H1 (cell line): ENCODE measurements at regions not wholly inside any gene's neighbourhood (a gene's known extent, or its start where the extent isn't known, plus 50 kb on each side); places are given as distances from the start of the nearest gene placed in this dataset.
"Not testable (repeated sequence)": the region's sequence is repeated elsewhere in the genome, so short reads cannot be mapped to it uniquely, and the experiment has no call there.

Experiments
- CTCF ChIA-PET: fragments of 300-600 bp; sonication (Branson Sonifier 250); formaldehyde crosslinking; loops from one replicate; lab custom pipeline; 2021; ENCODE audit not compliant: partially characterized antibody; lab: Charles Lee
- POLR2A ChIA-PET: fragments of 300-600 bp; sonication (Branson Sonifier 250); formaldehyde crosslinking; loops from one replicate; lab custom pipeline; 2021; ENCODE audit warnings: inconsistent platforms; ENCODE audit not compliant: partially characterized antibody; lab: Charles Lee
- DNase-seq, 2 experiments: peaks; one replicate each; pipeline versions ENCODE4 v3.0.0 to v3.0.0-alpha.2; 2010 to 2022; ENCODE audit warnings: low spot score in 2 of 2, low read depth in 1 of 2, mixed read lengths in 1 of 2
- FAIRE-seq: peaks from 2 replicates; lab custom pipeline; 2011; peaks lifted over from hg19 to GRCh38; lab: Jason Lieb, UNC
- H2AFZ ChIP-seq: 2 replicates; pipeline ENCODE4 v1.8.1; 2012; ENCODE audit warnings: low read length, inconsistent platforms
- H2AK5ac ChIP-seq: 2 replicates; pipeline ENCODE4 v1.6.1; 2013; ENCODE audit warnings: low read depth, low read length
- H2BK120ac ChIP-seq: replicated peaks from 2 replicates; pipeline ENCODE3; 2013; ENCODE audit warnings: low read depth, low read length, inconsistent platforms
- H2BK12ac ChIP-seq: 2 replicates; pipeline ENCODE4 v1.6.1; 2013; ENCODE audit warnings: low read depth, low read length
- H2BK15ac ChIP-seq: 2 replicates; pipeline ENCODE4 v1.6.1; 2013; ENCODE audit warnings: low read length
- H2BK20ac ChIP-seq: 2 replicates; pipeline ENCODE4 v1.6.1; 2013; ENCODE audit warnings: low read length
- H2BK5ac ChIP-seq: 2 replicates; pipeline ENCODE4 v1.6.1; 2013; ENCODE audit warnings: low read depth, low read length
- H3K14ac ChIP-seq: 2 replicates; pipeline ENCODE4 v1.6.1; 2013; ENCODE audit warnings: inconsistent platforms; ENCODE audit not compliant: insufficient read length
- H3K18ac ChIP-seq: 2 replicates; pipeline ENCODE4 v1.6.1; 2013; ENCODE audit warnings: low read length; ENCODE audit errors: extremely low read depth
- H3K23ac ChIP-seq: 2 replicates; pipeline ENCODE4 v1.6.1; 2013; ENCODE audit warnings: inconsistent platforms; ENCODE audit not compliant: insufficient read length
- H3K23me2 ChIP-seq: 2 replicates; pipeline ENCODE4 v1.6.1; 2013; ENCODE audit warnings: low read depth, low read length
- H3K27ac ChIP-seq: 2 replicates; pipeline ENCODE4 v1.6.1; 2011; ENCODE audit warnings: low read depth, low read length, inconsistent platforms
- H3K27me3 ChIP-seq, 4 experiments: replicated peaks in 1 of 4; 1 replicate in 1 of 4; 2 replicates in 3 of 4; pipeline versions ENCODE4 v1.6.1 to v1.8.1; 2011 to 2013; ENCODE audit warnings: low read length in 3 of 4, mild to moderate bottlenecking in 3 of 4, inconsistent platforms in 2 of 4, mixed read lengths in 2 of 4, moderate library complexity in 1 of 4; ENCODE audit not compliant: control insufficient read depth in 3 of 4, insufficient read depth in 3 of 4; ENCODE audit errors: extremely low read depth in 1 of 4
- H3K36me3 ChIP-seq, 4 experiments: 2 replicates each; pipeline versions ENCODE4 v1.6.1 to v1.8.1; 2011 to 2013; ENCODE audit warnings: mild to moderate bottlenecking in 4 of 4, low read length in 3 of 4, moderate library complexity in 2 of 4, control low read depth in 1 of 4, inconsistent platforms in 1 of 4; ENCODE audit not compliant: insufficient read depth in 4 of 4, control insufficient read depth in 2 of 4
- H3K4ac ChIP-seq: replicated peaks from 2 replicates; pipeline ENCODE3; 2013; ENCODE audit warnings: low read length, low read depth, mixed read lengths, inconsistent platforms; ENCODE audit not compliant: insufficient read length
- H3K4me1 ChIP-seq, 4 experiments: replicated peaks in 1 of 4; 1 replicate in 1 of 4; 2 replicates in 3 of 4; pipeline versions ENCODE4 v1.6.1 to v1.8.1; 2011 to 2013; ENCODE audit warnings: low read length in 3 of 4, inconsistent platforms in 2 of 4, mixed read lengths in 1 of 4; ENCODE audit not compliant: insufficient read depth in 4 of 4, control insufficient read depth in 3 of 4
- H3K4me2 ChIP-seq, 2 experiments: 2 replicates each; pipeline versions ENCODE4 v1.6.1 to v1.8.1; 2011 to 2013; ENCODE audit warnings: low read depth in 2 of 2, low read length in 2 of 2, control low read depth in 1 of 2, inconsistent platforms in 1 of 2, mild to moderate bottlenecking in 1 of 2; ENCODE audit not compliant: insufficient read depth in 1 of 2
- H3K4me3 ChIP-seq, 4 experiments: fragments of 200-600, 300-600 bp in 1 of 4; sonication (generic), shearing (Covaris generic), sonication (Bioruptor Twin) in 1 of 4; 2 replicates each; pipeline versions ENCODE4 v1.5.1 to v1.8.1; 2011 to 2016; ENCODE audit warnings: low read length in 4 of 4, low read depth in 3 of 4, control low read depth in 2 of 4, inconsistent platforms in 2 of 4, mild to moderate bottlenecking in 2 of 4, mixed read lengths in 1 of 4, moderate library complexity in 1 of 4; ENCODE audit not compliant: insufficient read depth in 2 of 4; ENCODE audit errors: extremely low read depth in 1 of 4
- H3K56ac ChIP-seq: replicated peaks from 2 replicates; pipeline ENCODE3; 2013; ENCODE audit warnings: low read depth, mild to moderate bottlenecking, mixed read lengths, low read length, inconsistent platforms; ENCODE audit not compliant: insufficient read length
- H3K79me1 ChIP-seq: 2 replicates; pipeline ENCODE4 v1.6.1; 2013; ENCODE audit warnings: low read depth, low read length, control low read depth
- H3K79me2 ChIP-seq, 2 experiments: 2 replicates each; pipeline versions ENCODE4 v1.6.1 to v1.8.1; 2012 to 2013; ENCODE audit warnings: low read length in 2 of 2, mild to moderate bottlenecking in 2 of 2, inconsistent platforms in 1 of 2; ENCODE audit not compliant: insufficient read depth in 2 of 2, control insufficient read depth in 1 of 2
- H3K9ac ChIP-seq, 4 experiments: replicated peaks in 1 of 4; 1 replicate in 1 of 4; 2 replicates in 3 of 4; pipeline versions ENCODE4 v1.6.1 to v1.8.1; 2011 to 2013; ENCODE audit warnings: low read depth in 3 of 4, low read length in 3 of 4, control low read depth in 2 of 4, mild to moderate bottlenecking in 2 of 4, moderate library complexity in 2 of 4, inconsistent platforms in 1 of 4; ENCODE audit errors: extremely low read depth in 1 of 4
- H3K9me3 ChIP-seq, 2 experiments: 2 replicates each; pipeline versions ENCODE4 v1.6.1 to v1.8.1; 2012 to 2013; ENCODE audit warnings: mild to moderate bottlenecking in 2 of 2, moderate library complexity in 2 of 2, control low read depth in 1 of 2, inconsistent platforms in 1 of 2, low read depth in 1 of 2, low read length in 1 of 2, mixed read lengths in 1 of 2; ENCODE audit not compliant: insufficient read depth in 2 of 2
- H4K20me1 ChIP-seq, 2 experiments: replicated peaks in 1 of 2; 2 replicates each; pipeline versions ENCODE3 to v1.8.1; 2011 to 2013; ENCODE audit warnings: inconsistent platforms in 2 of 2, low read length in 2 of 2, mild to moderate bottlenecking in 1 of 2; ENCODE audit not compliant: insufficient read depth in 2 of 2, control insufficient read depth in 1 of 2
- H4K5ac ChIP-seq: 2 replicates; pipeline ENCODE4 v1.6.1; 2013; ENCODE audit warnings: low read length, low read depth, mixed read lengths, inconsistent platforms; ENCODE audit not compliant: insufficient read length
- H4K8ac ChIP-seq: 2 replicates; pipeline ENCODE4 v1.8.0; 2013; ENCODE audit warnings: mild to moderate bottlenecking, moderate library complexity, low read length, inconsistent platforms; ENCODE audit not compliant: insufficient read depth; ENCODE audit errors: extremely low read depth
- H4K91ac ChIP-seq: replicated peaks from 2 replicates; pipeline ENCODE3; 2013; ENCODE audit warnings: low read length, mixed read lengths, inconsistent platforms; ENCODE audit not compliant: insufficient read length
- CTCF ChIP-seq, 3 experiments: IDR thresholded peaks; 1 replicate in 2 of 3; 2 replicates in 1 of 3; pipeline versions ENCODE4 v1.5.1 to v1.6.1; 2011; ENCODE audit warnings: low read length in 3 of 3, mild to moderate bottlenecking in 3 of 3, inconsistent platforms in 2 of 3, low read depth in 1 of 3, moderate library complexity in 1 of 3; ENCODE audit not compliant: insufficient read depth in 1 of 3; ENCODE audit errors: control extremely low read depth in 1 of 3
- E2F6 ChIP-seq: IDR thresholded peaks from 2 replicates; pipeline ENCODE4 v1.6.1; 2012; ENCODE audit warnings: inconsistent platforms
- KDM4A ChIP-seq: IDR thresholded peaks from one replicate; pipeline ENCODE4 v1.7.1; 2012; ENCODE audit warnings: low read depth, mild to moderate bottlenecking, moderate library complexity, low read length, inconsistent platforms; ENCODE audit not compliant: severe bottlenecking
- WGBS, 2 experiments: shearing (Covaris generic) in 1 of 2; methylation state at CpG; one replicate each; pipeline versions ENCODE4 v1.1.6 to v1.1.7; 2013 to 2015; ENCODE audit warnings: low lambda C conversion rate in 2 of 2, mixed read lengths in 2 of 2, inconsistent platforms in 1 of 2, low coverage in 1 of 2, missing lambda C conversion rate in 1 of 2; ENCODE audit not compliant: insufficient replicate concordance in 2 of 2, insufficient coverage in 1 of 2, insufficient read length in 1 of 2; ENCODE audit errors: extremely low coverage in 1 of 2, missing lambda C conversion rate in 1 of 2; 5-methylcytosine and 5-hydroxymethylcytosine counted together

- H3K23ac ChIP-seq, H2BK12ac ChIP-seq, H2AFZ ChIP-seq, POLR2A ChIA-PET, H3K36me3 ChIP-seq, H3K9ac ChIP-seq, H2BK5ac ChIP-seq, FAIRE-seq, H3K23me2 ChIP-seq, H2BK120ac ChIP-seq, H2AK5ac ChIP-seq, H3K27ac ChIP-seq, H3K9me3 ChIP-seq, H3K56ac ChIP-seq, H3K18ac ChIP-seq, H2BK20ac ChIP-seq, H2BK15ac ChIP-seq, H3K4ac ChIP-seq, H4K5ac ChIP-seq, H3K14ac ChIP-seq, H4K20me1 ChIP-seq, H3K79me1 ChIP-seq, H4K91ac ChIP-seq, H3K79me2 ChIP-seq: not testable (repeated sequence)
- peak in 1 of 2 experiments; percentile 66 for DNase-seq
- H3K27me3 ChIP-seq, result peaks cover 0 to 16% (median 10%) of the 10 kb centered on the region in 4 experiments; a peak in 6 of 7 replicates
- TF ChIP-seq CTCF (IDR thresholded peaks at IDR 0.05; ENCODE audit: control extremely low read depth in 1 of 3, insufficient read depth in 1 of 3, low read depth in 1 of 3, low read length in 3 of 3), result peak in 1 of 3 experiments; percentile 8; a peak in 1 of 4 replicates
- TF ChIP-seq E2F6, result 0 out of 2 replicates have a peak, but pooled peaks have one; percentile 24
- peak; percentile 38 for TF ChIP-seq KDM4A
- CTCF ChIA-PET, result interaction anchor here (0.6 to 1.6 kb wide), 7 partner anchors 9 to 1782 kb away, joined by 3 to 5 read pairs (median 4); no protein-coding TSS in a partner anchor
- H3K4me1 ChIP-seq, result peaks cover 0 to 10% (median 1%) of the 10 kb centered on the region in 4 experiments; a peak in 4 of 7 replicates
- H4K8ac ChIP-seq, result 0 out of 2 replicates have a peak overlapping the region, but pooled peaks have one; percentile 14
- peak overlapping the region; percentile 22 to 67; a peak in 3 of 4 replicates for H3K4me2 ChIP-seq
- H3K4me3 ChIP-seq, result peak overlapping the region in 3 of 4 experiments; percentile 1 to 70 (median 44); a peak in 4 of 8 replicates
- 21% methylated on average over 4 of the region's 23 CpGs; no CpG with 5 or more reads in 1 of the 2 experiments for WGBS, 2 experiments
Observed at GRCh38 chr3:125766931-125767330, 171.6 kb upstream of the OSBPL11 start.
